HepG2 (cell line): ENCODE measurements at regions not wholly inside any gene's neighbourhood (a gene's known extent, or its start where the extent isn't known, plus 50 kb on each side); places are given as distances from the start of the nearest gene placed in this dataset.

Source experiments
- ATAC-seq: fragments of 200-7000 bp; cut with Tn5 transposase; 3 replicates; pipeline ENCODE4 v1.9.1; 2020; ENCODE audit warnings: mild to moderate bottlenecking, moderate library complexity
- BruUV-seq: library from RNA; stranded (reverse); fragments of 400-500 nt; replicated peaks from 2 replicates; lab custom pipeline; 2021; lab: Mats Ljungman, UMichigan
- CTCF ChIA-PET: fragments of 300-600 bp; formaldehyde crosslinking; extraction: SDS; loops from one replicate; lab custom pipeline; 2021; ENCODE audit warnings: low total read pairs, inconsistent platforms, low intra/inter-chr PET ratio; lab: Yijun Ruan, JAX
- POLR2A ChIA-PET: fragments of 350-600 bp; sonication (Branson Sonifier 250); formaldehyde crosslinking; loops from one replicate; lab custom pipeline; 2020; ENCODE audit warnings: antibody characterized with exemption, inconsistent platforms; lab: Yijun Ruan, JAX
- DNase-seq: peaks from one replicate; pipeline ENCODE4 v3.0.0-alpha.2; 2015; ENCODE audit warnings: low spot score
- FAIRE-seq: peaks from 3 replicates; lab custom pipeline; 2011; peaks lifted over from hg19 to GRCh38; lab: Jason Lieb, UNC
- H2AFZ ChIP-seq: one replicate; pipeline ENCODE4 v1.6.1; 2011; ENCODE audit warnings: low read length, inconsistent platforms
- H3K27ac ChIP-seq: fragments of 300-600 bp; 3 replicates; pipeline ENCODE4 v1.8.0; 2011; ENCODE audit warnings: mixed run types, mild to moderate bottlenecking, mixed read lengths, low read length, inconsistent platforms; ENCODE audit not compliant: insufficient read depth; ENCODE audit errors: extremely low read length
- H3K27me3 ChIP-seq, 2 experiments: fragments of 200-600 bp in 1 of 2; 2 replicates in 1 of 2; 3 replicates in 1 of 2; pipeline versions ENCODE4 v1.6.0 to v1.8.0; 2011; ENCODE audit warnings: low read length in 2 of 2, mild to moderate bottlenecking in 2 of 2, moderate library complexity in 2 of 2, inconsistent platforms in 1 of 2; ENCODE audit not compliant: insufficient read depth in 2 of 2, control insufficient read depth in 1 of 2
- H3K36me3 ChIP-seq, 2 experiments: fragments of 200-600 bp in 1 of 2; replicated peaks in 1 of 2; 2 replicates in 1 of 2; 3 replicates in 1 of 2; pipeline versions ENCODE4 v1.5.1 to v1.8.0; 2011; ENCODE audit warnings: low read length in 2 of 2, inconsistent platforms in 1 of 2; ENCODE audit not compliant: insufficient read depth in 2 of 2, control insufficient read depth in 1 of 2
- H3K4me1 ChIP-seq: 2 replicates; pipeline ENCODE4 v1.5.1; 2012; ENCODE audit warnings: low read length, inconsistent platforms; ENCODE audit not compliant: insufficient read depth
- H3K4me2 ChIP-seq: 2 replicates; pipeline ENCODE4 v1.6.0; 2011; ENCODE audit warnings: low read depth, low read length, inconsistent platforms
- H3K4me3 ChIP-seq, 3 experiments: fragments of 200-600 bp in 1 of 3; sonication (generic), shearing (Covaris generic) in 1 of 3; replicated peaks in 1 of 3; 2 replicates each; pipeline ENCODE4 v1.5.1; 2011 to 2016; ENCODE audit warnings: low read length in 3 of 3, inconsistent platforms in 2 of 3, low read depth in 2 of 3, mild to moderate bottlenecking in 2 of 3, control low read depth in 1 of 3, mixed read lengths in 1 of 3; ENCODE audit not compliant: insufficient read depth in 1 of 3
- H3K79me2 ChIP-seq: one replicate; pipeline ENCODE4 v1.6.1; 2011; ENCODE audit warnings: low read length, inconsistent platforms; ENCODE audit not compliant: insufficient read depth
- H3K9ac ChIP-seq: 2 replicates; pipeline ENCODE4 v1.6.0; 2011; ENCODE audit warnings: mild to moderate bottlenecking, low read depth, low read length, inconsistent platforms; ENCODE audit not compliant: insufficient read depth
- H3K9me3 ChIP-seq: 2 replicates; pipeline ENCODE4 v1.5.1; 2012; ENCODE audit warnings: mild to moderate bottlenecking, low read length
- H4K20me1 ChIP-seq: 2 replicates; pipeline ENCODE4 v1.6.0; 2011; ENCODE audit warnings: inconsistent platforms, mild to moderate bottlenecking, low read length, moderate library complexity; ENCODE audit not compliant: insufficient read depth
- AGO1 ChIP-seq: fragments of 200-400 bp; formaldehyde crosslinking; IDR thresholded peaks from 2 replicates; pipeline ENCODE4 v1.6.1; 2017; ENCODE audit warnings: mild to moderate bottlenecking, low read depth, low read length, moderate library complexity; ENCODE audit not compliant: poor library complexity, severe bottlenecking
- SALL2 ChIP-seq: sonication (generic); formaldehyde crosslinking; IDR thresholded peaks from 2 replicates; pipeline ENCODE4 v1.8.1; 2023; ENCODE audit warnings: mild to moderate bottlenecking, missing genetic modification reagents, inconsistent platforms
- ZNF274 ChIP-seq: sonication (generic); formaldehyde crosslinking; IDR thresholded peaks from 2 replicates; pipeline ENCODE4 v1.5.1; 2020; ENCODE audit warnings: mild to moderate bottlenecking, missing genetic modification reagents
- WGBS: methylation state at CpG from one replicate; pipeline ENCODE4 v1.1.6; 2017; ENCODE audit warnings: low lambda C conversion rate; 5-methylcytosine and 5-hydroxymethylcytosine counted together
- in situ Hi-C: cut with HindIII; loops from 2 replicates; pipeline ENCODE4 v1.10.0; 2017; ENCODE audit warnings: low pct_unique_long_range_greater_than_20kb; ENCODE audit not compliant: extremely low pct_ligation_motif_present
- intact Hi-C: fragments of 100-400 bp; cut with micrococcal nuclease; formaldehyde crosslinking; loops from one replicate; pipeline ENCODE4 v1.10.0; 2022; ENCODE audit not compliant: unreplicated experiment
- TF ChIP-seq, protein P1 (sequence below): fragments of 450-650 bp; IDR thresholded peaks from 2 replicates; pipeline ENCODE4 v1.6.1; 2016

DNA sequence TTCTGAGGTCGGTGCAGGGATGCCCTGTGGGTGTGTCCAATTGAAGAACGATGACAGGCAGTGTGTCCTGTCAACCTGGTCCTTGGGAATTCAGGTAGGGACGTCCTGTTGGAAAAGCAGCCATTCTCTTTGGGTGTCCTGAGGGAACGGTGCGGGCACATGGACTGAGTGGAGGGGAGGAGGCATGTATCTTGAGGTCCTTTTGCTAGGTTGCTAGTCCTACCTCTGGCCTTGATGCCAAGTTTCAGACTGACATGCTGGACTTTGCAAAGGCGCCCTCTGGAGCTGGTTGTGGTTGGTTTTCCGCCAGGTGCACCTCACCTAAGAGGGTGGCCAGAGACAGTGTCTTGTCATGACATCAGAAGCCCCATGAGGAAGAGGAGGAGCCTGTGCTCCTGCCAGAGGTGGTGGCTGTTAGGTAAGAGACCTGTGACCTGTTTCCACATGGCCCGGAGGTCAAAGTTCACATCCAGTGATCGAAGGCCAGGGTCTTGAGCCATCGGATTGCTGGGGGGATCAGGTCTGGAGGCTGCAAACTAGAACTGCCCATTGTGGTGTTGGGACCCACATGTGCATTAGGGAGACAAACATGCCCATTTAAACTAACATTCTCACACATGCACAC is 106.3 kb downstream of the SNRPN start:
- DNase-seq (no peak), ATAC-seq (no peak)
- no TSS peak for BruUV-seq
- H3K4me1 ChIP-seq = no peaks in the 10 kb centered on the region
- H3K36me3 ChIP-seq = peaks cover 48 to 99% of the 10 kb centered on the region in 2 experiments
- WGBS = 77% methylated on average over 7 of the region's 10 CpGs
- H4K20me1 ChIP-seq = no peaks in the 10 kb centered on the region; the same call in 1 of the 2 replicates
- H3K4me2 ChIP-seq = no peak overlapping the region
- no peak overlapping the region for H3K27ac ChIP-seq
- ChIA-PET POLR2A (no interaction called here), CTCF (no interaction called here)
- no peaks in the 10 kb centered on the region for H3K79me2 ChIP-seq
- H3K9ac ChIP-seq = no peak overlapping the region
- no peak overlapping the region for H3K4me3 ChIP-seq
- peaks cover 100% of the 10 kb centered on the region for H3K9me3 ChIP-seq
- intact Hi-C loops (no loop called here), in situ Hi-C loops (no loop called here)
- TF ChIP-seq, protein P1, sequence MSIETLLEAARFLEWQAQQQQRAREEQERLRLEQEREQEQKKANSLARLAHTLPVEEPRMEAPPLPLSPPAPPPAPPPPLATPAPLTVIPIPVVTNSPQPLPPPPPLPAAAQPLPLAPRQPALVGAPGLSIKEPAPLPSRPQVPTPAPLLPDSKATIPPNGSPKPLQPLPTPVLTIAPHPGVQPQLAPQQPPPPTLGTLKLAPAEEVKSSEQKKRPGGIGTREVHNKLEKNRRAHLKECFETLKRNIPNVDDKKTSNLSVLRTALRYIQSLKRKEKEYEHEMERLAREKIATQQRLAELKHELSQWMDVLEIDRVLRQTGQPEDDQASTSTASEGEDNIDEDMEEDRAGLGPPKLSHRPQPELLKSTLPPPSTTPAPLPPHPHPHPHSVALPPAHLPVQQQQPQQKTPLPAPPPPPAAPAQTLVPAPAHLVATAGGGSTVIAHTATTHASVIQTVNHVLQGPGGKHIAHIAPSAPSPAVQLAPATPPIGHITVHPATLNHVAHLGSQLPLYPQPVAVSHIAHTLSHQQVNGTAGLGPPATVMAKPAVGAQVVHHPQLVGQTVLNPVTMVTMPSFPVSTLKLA = 0 out of 2 replicates have a peak, but pooled peaks have one; percentile 6
- no peak for TF ChIP-seq SALL2 (CRISPR knock-in tag)
- TF ChIP-seq, all 625 proteins: peak for 1
- no peak for FAIRE-seq
- Histone ChIP-seq H3K27me3 (no peaks in the 10 kb centered on the region), H2AFZ (no peak overlapping the region)

DNA sequence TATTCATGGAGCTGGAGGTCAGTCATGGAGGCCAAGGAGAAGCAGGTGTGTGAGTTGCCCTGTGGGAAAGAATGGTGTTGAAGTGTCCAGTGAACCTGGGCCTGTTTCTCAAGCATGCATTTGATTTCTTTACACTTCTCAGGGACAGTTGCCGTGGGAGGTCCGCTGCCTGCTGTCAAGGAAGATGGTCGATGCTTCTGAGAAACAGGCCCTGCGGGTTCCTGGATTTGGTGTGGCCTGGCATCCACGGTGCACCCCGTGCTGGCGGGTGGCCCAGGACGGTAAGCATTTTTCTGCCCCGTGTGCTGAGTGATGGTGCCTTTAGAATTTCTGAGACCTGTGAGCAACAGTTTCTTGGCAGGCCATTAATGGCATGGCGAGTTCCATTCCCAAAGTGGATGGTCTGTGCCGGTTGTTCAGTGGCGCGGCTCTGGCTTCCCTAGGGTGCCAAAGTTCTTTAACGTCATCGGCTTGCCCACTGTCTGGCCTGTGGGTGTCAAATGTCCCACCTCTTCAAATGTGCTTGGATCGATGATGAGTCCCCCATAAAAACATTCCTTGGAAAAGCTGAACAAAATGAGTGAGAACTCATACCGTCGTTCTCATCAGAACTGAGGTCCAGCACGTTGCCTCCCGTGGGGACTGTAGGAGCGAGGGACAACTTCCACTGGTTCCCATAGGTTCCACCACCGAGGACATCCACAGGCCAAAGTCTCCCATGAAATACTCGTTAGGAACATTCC is 107.2 kb downstream of the SNRPN start:
- TF ChIP-seq AGO1 (no peak), ZNF274 (CRISPR knock-in tag) (peak; percentile 100)
- TF ChIP-seq, all 625 proteins: peak for 1
- in situ Hi-C loops = no loop called here
- Histone ChIP-seq H3K9me3 (peaks cover 100% of the 10 kb centered on the region), H4K20me1 (no peaks in the 10 kb centered on the region; the same call in 1 of the 2 replicates), H2AFZ (no peak overlapping the region), H3K4me3 (no peak overlapping the region), H3K79me2 (no peaks in the 10 kb centered on the region), H3K4me2 (no peak overlapping the region), H3K36me3 (peaks cover 47 to 99% of the 10 kb centered on the region in 2 experiments), H3K27ac (no peak overlapping the region), H3K4me1 (no peaks in the 10 kb centered on the region), H3K9ac (no peak overlapping the region), H3K27me3 (no peaks in the 10 kb centered on the region)
- intact Hi-C loops = no loop called here
- DNase-seq (no peak), ATAC-seq (no peak), FAIRE-seq (no peak)
- ChIA-PET CTCF (no interaction called here), POLR2A (no interaction called here)
- BruUV-seq = no TSS peak
- WGBS = 67% methylated on average over 14 of the region's 23 CpGs
